Astrocyte (in vitro differentiated cells and primary cell): ENCODE measurements at regions not wholly inside any gene's neighbourhood (a gene's known extent, or its start where the extent isn't known, plus 50 kb on each side); places are given as distances from the start of the nearest gene placed in this dataset.

Source experiments
- DNase-seq: peaks from one replicate; pipeline ENCODE4 v3.0.0-alpha.2; 2010; ENCODE audit warnings: low read depth
- FAIRE-seq: peaks from 2 replicates; lab custom pipeline; 2011; peaks lifted over from hg19 to GRCh38; lab: Jason Lieb, UNC
- H2AFZ ChIP-seq: 2 replicates; pipeline ENCODE4 v1.6.0; 2012; ENCODE audit warnings: low read depth, low read length, inconsistent platforms
- H3K27ac ChIP-seq: 2 replicates; pipeline ENCODE4 v1.5.1; 2011; ENCODE audit warnings: low read depth, low read length, inconsistent platforms
- H3K27me3 ChIP-seq: 2 replicates; pipeline ENCODE4 v1.6.0; 2011; ENCODE audit warnings: low read length, inconsistent platforms; ENCODE audit not compliant: insufficient read depth
- H3K36me3 ChIP-seq: 2 replicates; pipeline ENCODE4 v1.5.1; 2011; ENCODE audit warnings: low read length, inconsistent platforms; ENCODE audit not compliant: insufficient read depth
- H3K4me1 ChIP-seq: 2 replicates; pipeline ENCODE4 v1.5.1; 2011; ENCODE audit warnings: low read length, inconsistent platforms; ENCODE audit not compliant: insufficient read depth
- H3K4me2 ChIP-seq: 2 replicates; pipeline ENCODE4 v1.6.0; 2012; ENCODE audit warnings: low read length, inconsistent platforms
- H3K4me3 ChIP-seq: 2 replicates; pipeline ENCODE4 v1.5.1; 2011; ENCODE audit warnings: low read depth, mild to moderate bottlenecking, low read length, inconsistent platforms; ENCODE audit not compliant: insufficient read depth
- H3K79me2 ChIP-seq: 2 replicates; pipeline ENCODE4 v1.6.0; 2012; ENCODE audit warnings: mild to moderate bottlenecking, low read length, inconsistent platforms; ENCODE audit not compliant: insufficient read depth
- H3K9ac ChIP-seq: 2 replicates; pipeline ENCODE4 v1.6.0; 2012; ENCODE audit warnings: mild to moderate bottlenecking, low read length, inconsistent platforms
- H3K9me3 ChIP-seq: 2 replicates; pipeline ENCODE4 v1.5.1; 2012; ENCODE audit warnings: low read depth, mild to moderate bottlenecking, low read length, inconsistent platforms; ENCODE audit not compliant: insufficient read depth
- H4K20me1 ChIP-seq: 2 replicates; pipeline ENCODE4 v1.6.0; 2012; ENCODE audit warnings: low read length, inconsistent platforms; ENCODE audit not compliant: insufficient read depth
- H3K27ac Mint-ChIP-seq: one replicate; pipeline ENCODE4 v1.8.0; 2021; ENCODE audit warnings: mild to moderate bottlenecking, mixed read lengths; ENCODE audit not compliant: unreplicated experiment
- H3K27me3 Mint-ChIP-seq: one replicate; pipeline ENCODE4 v1.8.0; 2021; ENCODE audit warnings: low read depth, mixed read lengths; ENCODE audit not compliant: unreplicated experiment
- H3K36me3 Mint-ChIP-seq: one replicate; pipeline ENCODE4 v1.8.0; 2021; ENCODE audit warnings: low read depth, mixed read lengths; ENCODE audit not compliant: unreplicated experiment
- H3K4me1 Mint-ChIP-seq: one replicate; pipeline ENCODE4 v1.8.0; 2021; ENCODE audit warnings: low read depth, mixed read lengths; ENCODE audit not compliant: unreplicated experiment
- H3K4me3 Mint-ChIP-seq: one replicate; pipeline ENCODE4 v1.8.0; 2021; ENCODE audit warnings: mild to moderate bottlenecking, moderate library complexity, mixed read lengths; ENCODE audit not compliant: unreplicated experiment
- H3K9me3 Mint-ChIP-seq: one replicate; pipeline ENCODE4 v1.8.0; 2021; ENCODE audit warnings: mild to moderate bottlenecking, mixed read lengths; ENCODE audit not compliant: unreplicated experiment
- EZH2 ChIP-seq: IDR thresholded peaks from 2 replicates; pipeline ENCODE4 v1.6.1; 2012; ENCODE audit warnings: mild to moderate bottlenecking, low read length, inconsistent platforms; ENCODE audit not compliant: insufficient read depth
- TF ChIP-seq, protein P1 (sequence below): IDR thresholded peaks from 2 replicates; pipeline ENCODE4 v1.5.1; 2011; ENCODE audit warnings: low read depth, mild to moderate bottlenecking, inconsistent platforms, low read length, moderate library complexity; ENCODE audit not compliant: insufficient read depth

DNA sequence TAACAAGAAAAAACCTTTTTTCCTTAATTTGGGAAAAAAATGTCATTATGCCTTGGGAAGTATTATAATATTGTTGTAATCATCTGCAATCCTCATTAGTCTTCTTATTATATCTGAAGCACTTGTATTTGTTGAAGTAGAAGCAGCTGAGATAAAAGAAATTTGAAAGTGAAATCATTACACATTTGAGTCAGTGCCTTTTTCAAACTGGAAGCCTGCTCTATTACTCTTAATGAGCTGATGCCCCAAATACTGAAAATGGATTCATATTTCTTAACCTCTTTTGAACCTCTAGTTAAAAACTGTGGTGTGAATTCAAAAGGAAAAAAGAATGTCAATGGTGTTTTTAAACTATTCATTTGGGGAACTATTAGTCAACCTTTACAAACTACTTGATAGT, 1027.7 kb downstream of the NR2F1-AS1 start:
- Mint-ChIP-seq H3K9me3 (no peaks in the 10 kb centered on the region), H3K4me3 (no peak overlapping the region), H3K27ac (peak overlapping the region; percentile 96), H3K36me3 (no peaks in the 10 kb centered on the region), H3K27me3 (no peaks in the 10 kb centered on the region), H3K4me1 (peaks cover 11% of the 10 kb centered on the region)
- TF ChIP-seq, protein P1, sequence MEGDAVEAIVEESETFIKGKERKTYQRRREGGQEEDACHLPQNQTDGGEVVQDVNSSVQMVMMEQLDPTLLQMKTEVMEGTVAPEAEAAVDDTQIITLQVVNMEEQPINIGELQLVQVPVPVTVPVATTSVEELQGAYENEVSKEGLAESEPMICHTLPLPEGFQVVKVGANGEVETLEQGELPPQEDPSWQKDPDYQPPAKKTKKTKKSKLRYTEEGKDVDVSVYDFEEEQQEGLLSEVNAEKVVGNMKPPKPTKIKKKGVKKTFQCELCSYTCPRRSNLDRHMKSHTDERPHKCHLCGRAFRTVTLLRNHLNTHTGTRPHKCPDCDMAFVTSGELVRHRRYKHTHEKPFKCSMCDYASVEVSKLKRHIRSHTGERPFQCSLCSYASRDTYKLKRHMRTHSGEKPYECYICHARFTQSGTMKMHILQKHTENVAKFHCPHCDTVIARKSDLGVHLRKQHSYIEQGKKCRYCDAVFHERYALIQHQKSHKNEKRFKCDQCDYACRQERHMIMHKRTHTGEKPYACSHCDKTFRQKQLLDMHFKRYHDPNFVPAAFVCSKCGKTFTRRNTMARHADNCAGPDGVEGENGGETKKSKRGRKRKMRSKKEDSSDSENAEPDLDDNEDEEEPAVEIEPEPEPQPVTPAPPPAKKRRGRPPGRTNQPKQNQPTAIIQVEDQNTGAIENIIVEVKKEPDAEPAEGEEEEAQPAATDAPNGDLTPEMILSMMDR, result no peak
- TF ChIP-seq EZH2, result no peak
- FAIRE-seq (no peak), DNase-seq (no peak)
- no peaks in the 10 kb centered on the region for H4K20me1 ChIP-seq
- H3K27ac ChIP-seq, result peak overlapping the region; percentile 96
- peak overlapping the region; percentile 75 for H3K9ac ChIP-seq
- no peaks in the 10 kb centered on the region for H3K27me3 ChIP-seq
- H3K4me1 ChIP-seq, result peaks cover 10% of the 10 kb centered on the region
- H3K9me3 ChIP-seq, result no peaks in the 10 kb centered on the region
- no peak overlapping the region for H2AFZ ChIP-seq
- H3K79me2 ChIP-seq, result no peaks in the 10 kb centered on the region
- no peak overlapping the region for H3K4me3 ChIP-seq
- H3K36me3 ChIP-seq, result no peaks in the 10 kb centered on the region
- H3K4me2 ChIP-seq, result peak overlapping the region; percentile 74

DNA sequence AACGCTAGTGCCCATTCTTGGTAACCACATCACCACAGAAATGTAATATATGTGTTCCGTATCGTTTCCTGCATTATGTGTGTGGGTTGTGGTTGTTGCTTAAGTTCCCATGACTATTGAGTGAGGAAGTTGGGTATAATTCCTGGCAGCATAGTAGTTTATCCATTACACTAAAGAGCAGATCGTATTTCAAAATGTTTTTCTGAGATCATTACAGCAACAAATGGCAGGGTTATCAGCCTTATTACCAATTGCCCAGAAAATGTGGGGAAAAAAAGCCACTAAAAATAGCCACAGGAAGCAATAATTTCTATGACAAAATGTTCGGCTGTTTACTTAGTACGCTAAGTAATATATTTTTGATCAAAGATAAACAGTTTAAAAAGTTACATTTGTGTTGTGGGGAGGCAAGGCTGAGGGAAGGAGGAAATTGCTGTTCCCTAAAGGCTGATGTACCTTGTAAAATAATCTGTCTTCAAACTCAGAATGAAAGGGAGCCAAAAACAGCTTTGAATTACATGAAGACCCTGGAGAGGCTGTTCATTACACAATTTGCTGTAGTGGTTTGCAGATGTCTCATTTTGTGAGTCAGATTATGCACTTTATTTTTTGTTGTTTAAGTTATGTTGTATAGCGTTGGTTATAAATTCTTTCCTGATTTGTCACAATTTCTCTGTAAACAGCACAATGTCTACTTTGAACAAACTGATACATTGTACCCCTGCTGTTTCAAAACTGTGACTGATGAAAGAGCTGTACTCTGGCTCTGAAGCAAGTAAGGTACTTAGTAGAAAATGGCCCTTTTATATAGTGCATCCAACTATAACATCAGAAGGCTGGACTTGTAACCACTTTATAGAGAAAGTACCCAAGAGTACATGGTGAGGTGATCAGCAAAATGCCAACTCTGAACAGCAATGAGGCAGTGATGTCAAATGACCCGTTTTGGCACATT, 1028.5 kb downstream of the NR2F1-AS1 start:
- FAIRE-seq (peak; percentile 99), DNase-seq (peak; percentile 99)
- Histone ChIP-seq H4K20me1 (no peaks in the 10 kb centered on the region), H3K9ac (peak overlapping the region; percentile 75), H3K36me3 (no peaks in the 10 kb centered on the region), H3K4me1 (peaks cover 10% of the 10 kb centered on the region), H3K9me3 (no peaks in the 10 kb centered on the region), H3K27ac (peak overlapping the region; percentile 96), H2AFZ (no peak overlapping the region), H3K4me3 (peak overlapping the region; percentile 13), H3K79me2 (no peaks in the 10 kb centered on the region), H3K27me3 (no peaks in the 10 kb centered on the region), H3K4me2 (peak overlapping the region; percentile 74)
- Mint-ChIP-seq H3K4me1 (peaks cover 9% of the 10 kb centered on the region), H3K27me3 (no peaks in the 10 kb centered on the region), H3K36me3 (no peaks in the 10 kb centered on the region), H3K27ac (peak overlapping the region; percentile 96), H3K4me3 (no peak overlapping the region), H3K9me3 (no peaks in the 10 kb centered on the region)
- no peak for TF ChIP-seq EZH2
- TF ChIP-seq, protein P1, result no peak

DNA sequence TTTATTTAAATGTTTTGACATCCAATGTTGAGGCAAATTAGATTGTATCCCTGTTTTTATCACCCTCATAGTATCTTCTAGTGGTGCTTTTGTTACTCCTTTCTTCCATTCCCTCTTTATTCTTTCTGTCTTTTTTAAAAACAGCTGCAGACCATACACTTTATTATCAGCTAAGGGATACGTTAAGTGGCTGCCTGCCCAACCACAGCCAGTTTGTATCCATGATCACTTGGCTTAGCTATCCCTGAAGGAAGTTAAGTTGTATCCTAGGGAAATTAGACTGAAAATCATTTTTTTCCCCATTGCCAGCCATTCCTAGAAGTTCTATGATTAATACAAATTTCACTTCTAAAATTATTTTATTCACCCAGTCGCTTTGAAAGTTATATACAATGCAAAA, 1032.7 kb downstream of the NR2F1-AS1 start:
- H3K4me2 ChIP-seq, result no peak overlapping the region
- H3K79me2 ChIP-seq, result no peaks in the 10 kb centered on the region
- H3K27me3 Mint-ChIP-seq, result no peaks in the 10 kb centered on the region
- H3K4me1 ChIP-seq, result peaks cover 10% of the 10 kb centered on the region
- H3K4me3 ChIP-seq, result no peak overlapping the region
- TF ChIP-seq, protein P1, result no peak
- TF ChIP-seq EZH2, result no peak
- H3K9me3 Mint-ChIP-seq, result peaks cover 2% of the 10 kb centered on the region
- H3K36me3 Mint-ChIP-seq, result no peaks in the 10 kb centered on the region
- no peak overlapping the region for H2AFZ ChIP-seq
- DNase-seq (peak; percentile 88), FAIRE-seq (no peak)
- no peak overlapping the region for H3K4me3 Mint-ChIP-seq
- H3K4me1 Mint-ChIP-seq, result peaks cover 17% of the 10 kb centered on the region
- no peak overlapping the region for H3K27ac Mint-ChIP-seq
- no peaks in the 10 kb centered on the region for H3K9me3 ChIP-seq
- H3K27ac ChIP-seq, result no peak overlapping the region
- H3K9ac ChIP-seq, result no peak overlapping the region
- no peaks in the 10 kb centered on the region for H3K36me3 ChIP-seq
- H4K20me1 ChIP-seq, result no peaks in the 10 kb centered on the region
- H3K27me3 ChIP-seq, result no peaks in the 10 kb centered on the region
